ENCODE measurements at regions not wholly inside any gene's neighbourhood (a gene's known extent, or its start where the extent isn't known, plus 50 kb on each side); places are given as distances from the start of the nearest gene placed in this dataset.
A peak's percentile ranks its signal among the peaks of the same experiment; 100 is the strongest.
"Not testable (repeated sequence)": the region's sequence is repeated elsewhere in the genome, so short reads cannot be mapped to it uniquely, and the experiment has no call there.

DNA sequence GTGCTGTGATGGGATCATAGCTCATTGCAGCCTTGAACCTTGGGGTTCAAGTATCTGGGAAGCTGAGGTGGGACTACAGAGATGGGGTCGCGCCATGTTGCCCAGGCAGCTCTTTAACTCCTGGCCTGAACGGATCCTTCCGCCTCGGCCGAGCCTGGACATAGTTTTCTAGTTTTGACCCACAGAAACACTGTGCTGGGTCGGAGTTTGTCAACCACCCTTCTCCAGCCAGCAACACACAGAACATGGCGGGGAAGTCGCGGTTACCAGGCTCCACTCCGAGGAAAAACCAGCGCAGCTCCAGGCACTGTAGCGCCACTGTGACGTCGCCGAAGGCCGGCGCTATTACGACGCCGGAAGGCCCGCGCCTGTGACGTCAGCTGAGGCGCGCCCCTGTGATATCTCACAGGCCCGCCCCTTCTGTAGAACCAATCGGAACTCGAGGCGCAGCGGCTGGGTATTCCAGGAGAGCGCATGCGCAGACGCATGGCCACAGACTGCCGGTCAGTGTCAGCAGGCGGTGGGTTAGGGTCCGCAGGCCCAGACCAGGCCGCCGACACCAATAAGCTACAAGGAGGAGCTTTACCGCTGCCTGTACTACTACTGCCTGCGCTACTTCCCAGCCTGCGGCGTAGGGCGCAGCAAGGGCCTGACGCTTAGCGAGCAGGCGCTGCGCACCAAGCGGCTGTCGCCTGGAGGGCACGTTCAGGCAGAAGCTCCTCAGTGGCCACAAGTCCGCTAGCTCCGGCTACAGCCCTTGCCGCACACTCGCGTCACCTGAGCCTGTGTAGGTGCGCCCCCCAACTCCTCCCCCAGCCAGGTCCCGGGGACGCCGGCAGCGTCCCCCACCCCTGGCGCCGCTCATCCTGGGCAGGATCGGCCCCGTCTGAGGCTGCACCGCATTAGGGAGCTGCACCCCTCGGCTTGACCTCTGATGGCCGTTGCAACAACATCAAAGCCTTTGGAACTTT, 135.2 kb upstream of the KCTD7 start:
- in situ Hi-C loops (cut with HindIII; ENCODE audit: low sequenced_read_pairs), result no loop called here
- peak; percentile 98 for DNase-seq (ENCODE audit: low spot score)

- DNase-seq (ENCODE audit: low spot score), result no peak
- in situ Hi-C loops (cut with HindIII; ENCODE audit: low sequenced_read_pairs), result no loop called here
Measured at GRCh38 chr7:66497346-66497745, 131.3 kb upstream of the KCTD7 start.

DNA sequence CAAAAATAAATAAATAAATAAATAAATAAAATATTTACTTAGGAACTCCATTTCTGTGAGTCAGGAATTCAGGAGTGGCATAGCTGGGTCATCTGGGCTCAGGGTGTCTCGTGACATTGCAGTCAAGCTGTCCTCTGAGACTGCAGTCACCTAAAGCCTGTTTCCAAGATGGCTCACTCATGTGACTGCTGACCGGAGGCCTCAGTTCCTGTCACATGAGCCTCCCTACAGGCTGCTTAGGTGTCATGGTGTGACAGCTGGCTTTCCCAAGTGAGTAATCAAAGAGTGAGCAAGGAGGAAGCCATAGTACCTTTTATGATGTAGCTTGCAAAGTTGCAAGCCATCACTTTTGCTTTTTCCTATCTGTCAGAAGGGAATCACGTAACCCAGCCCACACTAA, 128.6 kb upstream of the KCTD7 start:
- no peak for DNase-seq (ENCODE audit: low spot score)
- in situ Hi-C loops (cut with HindIII; ENCODE audit: low sequenced_read_pairs), result no loop called here

DNA sequence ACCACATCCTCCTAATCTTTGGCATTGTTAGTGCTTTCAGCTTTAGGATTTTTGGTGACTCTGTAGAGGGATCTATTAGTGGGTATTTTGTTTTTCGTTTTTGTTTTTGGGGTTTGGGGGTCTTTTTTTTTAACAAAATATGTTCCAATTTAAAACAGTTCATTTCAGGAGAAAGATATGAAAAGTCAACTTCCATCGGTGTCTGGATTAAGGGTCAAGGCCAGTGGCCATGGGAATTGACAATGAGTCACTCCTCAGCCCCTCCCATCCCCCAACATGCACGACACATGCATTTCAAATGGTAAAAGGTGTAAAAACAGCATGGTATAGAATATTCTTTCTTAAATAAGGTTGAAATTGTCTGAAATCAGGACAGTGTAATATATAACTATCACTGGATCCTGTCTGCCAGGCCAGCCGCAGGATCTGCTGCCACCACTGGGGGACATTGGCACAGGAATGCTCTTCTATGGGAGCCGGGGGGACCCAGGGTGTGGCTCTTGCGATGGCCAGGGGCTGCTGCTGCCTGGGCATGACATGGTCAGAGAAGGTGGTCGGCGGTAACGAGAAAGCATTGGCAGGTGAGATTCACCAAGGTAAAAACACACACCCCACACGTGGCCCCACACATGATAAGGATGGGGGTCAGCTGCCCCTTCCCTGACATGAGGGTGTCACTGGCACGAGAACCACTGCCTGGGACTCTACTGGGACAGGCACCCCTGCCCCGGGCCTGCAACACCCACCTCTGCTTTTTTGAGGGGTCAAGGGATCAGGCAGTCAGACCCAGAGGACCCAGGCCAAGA, 126.2 kb upstream of the KCTD7 start:
- in situ Hi-C loops (cut with HindIII; ENCODE audit: low sequenced_read_pairs), result no loop called here
- DNase-seq (ENCODE audit: low spot score), result no peak

DNA sequence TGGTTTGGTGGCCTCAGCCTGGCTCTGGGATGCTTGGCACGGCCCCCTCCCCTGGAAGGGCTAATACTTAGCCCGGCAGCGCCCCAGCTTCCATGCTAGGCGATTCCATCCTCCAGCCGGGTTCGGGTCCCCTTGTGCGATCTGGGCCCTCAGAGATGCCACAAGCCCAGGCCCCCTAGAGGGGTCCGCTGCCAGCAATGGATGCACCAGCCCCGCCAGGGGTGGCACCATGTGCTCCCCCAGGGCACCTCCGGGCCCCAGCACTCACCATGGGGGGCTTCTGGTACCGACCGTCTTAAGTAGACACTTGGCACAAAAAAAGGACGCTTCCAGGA, 125.7 kb upstream of the KCTD7 start:
- in situ Hi-C loops (cut with HindIII; ENCODE audit: low sequenced_read_pairs), result no loop called here
- no peak for DNase-seq (ENCODE audit: low spot score)

DNA sequence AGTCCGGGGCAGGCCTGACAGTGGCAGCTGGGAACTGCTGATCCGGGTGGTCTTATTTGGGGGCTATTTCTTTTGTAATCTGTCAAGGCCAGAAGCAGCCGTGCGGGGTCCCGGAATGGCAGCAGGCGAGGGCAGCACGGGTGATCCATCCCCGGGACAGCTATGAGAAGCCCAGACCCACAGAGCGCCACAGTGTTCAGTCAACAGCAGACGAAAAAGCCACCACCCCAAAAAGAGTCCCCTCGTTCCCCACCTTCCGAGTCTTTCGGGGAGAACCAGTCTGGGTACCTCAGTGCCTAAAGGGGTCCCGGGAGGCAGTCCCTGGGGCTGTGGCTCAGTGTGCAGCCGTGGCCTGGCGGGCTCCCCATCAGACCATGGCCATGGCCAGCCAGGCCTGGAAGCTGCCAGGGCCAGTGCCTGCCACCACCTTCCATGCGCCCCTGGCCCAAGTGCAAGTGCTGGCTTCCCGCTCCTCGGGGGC, 125.1 kb upstream of the KCTD7 start:
- in situ Hi-C loops (cut with HindIII; ENCODE audit: low sequenced_read_pairs), result no loop called here
- DNase-seq (ENCODE audit: low spot score), result no peak

- no peak for DNase-seq (ENCODE audit: low spot score)
- in situ Hi-C loops (cut with HindIII; ENCODE audit: low sequenced_read_pairs), result no loop called here
Measured at GRCh38 chr7:66504131-66504530, 124.5 kb upstream of the KCTD7 start.

- no peak for DNase-seq (ENCODE audit: low spot score)
- in situ Hi-C loops (cut with HindIII; ENCODE audit: low sequenced_read_pairs), result no loop called here
Measured at GRCh38 chr7:66505009-66505408, 123.7 kb upstream of the KCTD7 start.

- DNase-seq (ENCODE audit: low spot score), result peak; percentile 19
- in situ Hi-C loops (cut with HindIII; ENCODE audit: low sequenced_read_pairs), result no loop called here
Measured at GRCh38 chr7:66505531-66506451, 122.9 kb upstream of the KCTD7 start.

DNA sequence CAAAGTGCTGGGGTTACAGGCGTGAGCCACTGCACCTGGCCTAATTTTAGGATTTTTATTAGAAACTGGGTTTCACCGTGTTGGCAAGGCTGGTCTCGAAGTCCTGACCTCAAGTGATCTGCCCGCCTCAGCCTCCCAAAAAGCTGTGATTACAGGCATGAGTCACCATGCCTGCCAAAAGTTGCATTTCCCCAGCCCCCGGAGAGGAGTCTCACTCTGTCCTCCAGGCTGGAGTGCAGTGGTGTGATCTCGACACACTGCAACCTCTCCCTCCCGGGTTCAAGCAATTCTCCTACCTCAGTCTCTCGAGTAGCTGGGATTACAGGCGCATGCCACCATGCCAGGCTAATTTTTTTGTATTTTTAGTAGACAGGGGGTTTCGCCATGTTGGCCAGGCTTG, 122.0 kb upstream of the KCTD7 start:
- DNase-seq (ENCODE audit: low spot score); in situ Hi-C loops (cut with HindIII; ENCODE audit: low sequenced_read_pairs): not testable (repeated sequence)

DNA sequence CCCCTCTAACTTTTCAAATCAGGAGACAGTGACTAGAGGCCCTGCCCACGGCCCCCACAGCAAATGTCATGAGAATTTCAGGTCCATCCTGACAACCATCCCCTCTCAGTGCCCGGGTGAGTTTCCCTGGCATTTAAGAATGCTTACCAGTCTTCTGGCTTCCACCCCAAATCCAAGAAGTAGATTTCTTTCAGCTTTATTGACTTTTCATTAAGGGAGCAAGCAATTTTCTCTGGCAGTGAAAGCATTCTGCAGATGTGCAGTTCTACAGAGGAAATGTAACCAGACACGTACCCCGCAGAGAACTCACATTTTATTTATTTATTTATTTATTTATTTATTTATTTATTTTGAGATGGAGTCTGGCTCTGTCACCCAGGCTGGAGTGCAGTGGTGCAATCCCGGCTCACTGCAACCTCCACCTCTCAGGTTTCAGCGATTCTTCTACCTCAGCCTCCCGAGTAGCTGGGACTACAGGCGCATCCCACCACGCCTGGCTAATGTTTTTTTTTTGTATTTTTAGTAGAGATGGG, 120.9 kb upstream of the KCTD7 start:
- in situ Hi-C loops (cut with HindIII; ENCODE audit: low sequenced_read_pairs), result no loop called here
- DNase-seq (ENCODE audit: low spot score), result no peak

- in situ Hi-C loops (cut with HindIII; ENCODE audit: low sequenced_read_pairs), result no loop called here
- DNase-seq (ENCODE audit: low spot score), result no peak
Measured at GRCh38 chr7:66508431-66508830, 120.2 kb upstream of the KCTD7 start.

GRCh38 chr7:66514050-66514449, 114.6 kb upstream of the KCTD7 start:
- no peak for DNase-seq (ENCODE audit: low spot score)
- in situ Hi-C loops (cut with HindIII; ENCODE audit: low sequenced_read_pairs), result no loop called here

GRCh38 chr7:66517212-66517909, 111.3 kb upstream of the KCTD7 start:
- in situ Hi-C loops (cut with HindIII; ENCODE audit: low sequenced_read_pairs), result no loop called here

DNA sequence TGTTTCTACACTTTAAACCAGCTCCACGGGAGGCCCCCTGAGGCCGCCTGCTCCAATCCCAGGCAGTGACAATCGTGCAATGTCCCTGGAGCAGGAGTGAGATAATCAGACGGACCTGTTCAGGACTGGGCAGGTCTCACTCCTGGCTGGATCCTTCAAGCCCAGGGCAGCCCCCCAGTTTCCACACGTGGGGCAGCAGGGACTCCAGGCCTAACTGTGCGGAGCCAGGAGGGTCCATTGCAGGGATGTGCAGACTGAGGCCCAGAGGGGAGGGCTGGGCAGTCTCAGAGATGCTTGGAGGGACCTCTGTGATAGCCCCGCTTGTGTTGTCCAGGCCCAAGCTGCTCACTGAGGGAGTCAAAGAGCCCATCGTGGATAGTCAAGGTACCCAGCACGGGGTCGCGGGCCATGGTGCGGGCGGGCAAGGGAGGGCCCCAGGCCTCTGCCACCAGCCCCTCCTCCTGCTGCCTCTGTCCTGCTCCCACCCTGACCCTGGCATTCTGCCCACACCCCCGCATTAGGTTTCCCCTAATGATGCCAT, 110.5 kb upstream of the KCTD7 start:
- in situ Hi-C loops (cut with HindIII; ENCODE audit: low sequenced_read_pairs), result no loop called here
- DNase-seq (ENCODE audit: low spot score), result no peak

More at GRCh38 chr7:66517212-66517909, 111.3 kb upstream of the KCTD7 start:
- DNase-seq (ENCODE audit: low spot score), result no peak

GRCh38 chr7:66521675-66522074, 107.0 kb upstream of the KCTD7 start:
- no peak for DNase-seq (ENCODE audit: low spot score)
- in situ Hi-C loops (cut with HindIII; ENCODE audit: low sequenced_read_pairs), result no loop called here

DNA sequence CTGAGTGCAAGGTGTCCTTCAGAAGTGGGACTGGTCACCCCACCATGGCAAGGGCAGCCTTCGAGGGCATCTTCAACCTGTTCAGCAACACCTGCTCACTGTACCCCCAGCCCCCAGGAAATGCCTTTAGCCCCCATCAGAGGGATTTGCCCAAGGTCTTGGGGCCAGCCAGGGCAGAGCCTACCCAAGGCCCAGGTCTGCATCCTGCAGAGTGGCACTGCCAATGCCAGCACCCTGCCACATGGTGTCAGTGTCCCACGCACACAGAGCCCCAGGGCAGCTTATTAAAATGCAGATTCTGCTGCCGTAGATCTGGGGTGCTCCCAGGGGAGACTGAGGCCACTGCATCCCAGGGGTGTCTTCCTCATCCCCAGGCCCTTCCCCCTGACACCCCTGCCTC, 106.2 kb upstream of the KCTD7 start:
- in situ Hi-C loops (cut with HindIII; ENCODE audit: low sequenced_read_pairs), result no loop called here
- no peak for DNase-seq (ENCODE audit: low spot score)

- DNase-seq (ENCODE audit: low spot score), result no peak
- in situ Hi-C loops (cut with HindIII; ENCODE audit: low sequenced_read_pairs), result no loop called here
Measured at GRCh38 chr7:66523409-66523808, 105.3 kb upstream of the KCTD7 start.
